GM12878 (cell line): ENCODE measurements at regions not wholly inside any gene's neighbourhood (a gene's known extent, or its start where the extent isn't known, plus 50 kb on each side); places are given as distances from the start of the nearest gene placed in this dataset.

ENCODE experiments used
- ATAC-seq: fragments of 200-7000 bp; cut with Tn5 transposase; 3 replicates; pipeline ENCODE4 v1.9.1; 2020; ENCODE audit warnings: mild to moderate bottlenecking, moderate library complexity
- BruUV-seq: library from RNA; stranded (reverse); fragments of 400-500 nt; replicated peaks from 2 replicates; lab custom pipeline; 2021; lab: Mats Ljungman, UMichigan
- CTCF ChIA-PET: fragments of 300-600 bp; sonication (Branson Sonifier 250); formaldehyde crosslinking; extraction: SDS; loops from one replicate; lab custom pipeline; 2021; ENCODE audit warnings: inconsistent platforms; lab: Yijun Ruan, JAX
- POLR2A ChIA-PET: fragments of 350-600 bp; formaldehyde crosslinking; extraction: SDS; loops from one replicate; lab custom pipeline; 2021; ENCODE audit warnings: inconsistent platforms; lab: Charles Lee
- RAD21 ChIA-PET: fragments of 300-600 bp; sonication (Branson Sonifier 250); formaldehyde crosslinking; loops from one replicate; lab custom pipeline; 2023; ENCODE audit warnings: antibody characterized with exemption; ENCODE audit not compliant: unreplicated experiment; lab: Charles Lee
- SMC1A ChIA-PET: fragments of 300-600 bp; sonication (Branson Sonifier 250); formaldehyde crosslinking; loops from one replicate; lab custom pipeline; 2023; ENCODE audit not compliant: unreplicated experiment, uncharacterized antibody; lab: Charles Lee
- DNase-seq: peaks from one replicate; pipeline ENCODE4 v3.0.0-alpha.2; 2011; ENCODE audit warnings: low read depth, low spot score
- FAIRE-seq: peaks from 3 replicates; lab custom pipeline; 2011; peaks lifted over from hg19 to GRCh38; lab: Jason Lieb, UNC
- H2AFZ ChIP-seq: 2 replicates; pipeline ENCODE4 v1.6.0; 2011; ENCODE audit warnings: low read depth, low read length, control low read depth; ENCODE audit not compliant: control insufficient read depth
- H3K27ac ChIP-seq: 2 replicates; pipeline ENCODE4 v1.5.1; 2011; ENCODE audit warnings: control low read depth; ENCODE audit not compliant: control insufficient read depth, insufficient read depth
- H3K27me3 ChIP-seq, 2 experiments: replicated peaks in 1 of 2; 2 replicates each; pipeline versions ENCODE4 v1.6.0 to v1.6.1; 2011; ENCODE audit warnings: low read length in 1 of 2; ENCODE audit not compliant: control insufficient read depth in 2 of 2, insufficient read depth in 2 of 2
- H3K36me3 ChIP-seq, 2 experiments: 2 replicates each; pipeline ENCODE4 v1.5.1; 2011; ENCODE audit warnings: low read length in 1 of 2; ENCODE audit not compliant: control insufficient read depth in 2 of 2, insufficient read depth in 2 of 2
- H3K4me1 ChIP-seq: 2 replicates; pipeline ENCODE4 v1.6.1; 2011; ENCODE audit warnings: mild to moderate bottlenecking, low read length, moderate library complexity, mixed read lengths; ENCODE audit not compliant: control insufficient read depth, insufficient read depth
- H3K4me2 ChIP-seq: 2 replicates; pipeline ENCODE4 v1.6.0; 2011; ENCODE audit warnings: control low read depth; ENCODE audit not compliant: control insufficient read depth, insufficient read depth
- H3K4me3 ChIP-seq: fragments of 200-600 bp; sonication (generic); 2 replicates; pipeline ENCODE4 v1.5.1; 2016
- H3K79me2 ChIP-seq: 2 replicates; pipeline ENCODE4 v1.6.0; 2011; ENCODE audit warnings: low read length; ENCODE audit not compliant: control insufficient read depth, insufficient read depth
- H3K9ac ChIP-seq: 2 replicates; pipeline ENCODE4 v1.8.0; 2011; ENCODE audit warnings: low read length, control low read depth, mixed read lengths; ENCODE audit not compliant: control insufficient read depth, insufficient read depth
- H3K9me3 ChIP-seq: replicated peaks from 3 replicates; pipeline ENCODE4 v1.5.1; 2011; ENCODE audit warnings: mild to moderate bottlenecking, low read length; ENCODE audit not compliant: control insufficient read depth, insufficient read depth
- H4K20me1 ChIP-seq: 2 replicates; pipeline ENCODE4 v1.6.0; 2011; ENCODE audit not compliant: control insufficient read depth, insufficient read depth
- DPF2 ChIP-seq: fragments of 450-650 bp; IDR thresholded peaks from 2 replicates; pipeline ENCODE4 v1.6.1; 2017; ENCODE audit warnings: mild to moderate bottlenecking
- HCFC1 ChIP-seq: fragments of 150-350 bp; IDR thresholded peaks from 2 replicates; pipeline ENCODE4 v1.6.1; 2014; ENCODE audit warnings: low read length
- HDAC2 ChIP-seq: fragments of 200-600 bp; sonication (generic); IDR thresholded peaks from 2 replicates; pipeline ENCODE4 v1.6.1; 2017
- RFX5 ChIP-seq: IDR thresholded peaks from 2 replicates; pipeline ENCODE4 v1.6.1; 2011; ENCODE audit warnings: low read depth, low read length, improper control_type of control experiment
- WGBS: methylation state at CpG from one replicate; pipeline ENCODE4 v1.1.6; 2016; ENCODE audit warnings: low lambda C conversion rate; ENCODE audit not compliant: insufficient replicate concordance, insufficient coverage; ENCODE audit errors: missing lambda C conversion rate; 5-methylcytosine and 5-hydroxymethylcytosine counted together
- in situ Hi-C: fragments of 300-500 bp; cut with MboI; formaldehyde crosslinking; loops from 9 replicates; pipeline ENCODE4 v1.14.3; 2018; ENCODE audit warnings: mixed read lengths
- intact Hi-C: fragments of 100-400 bp; cut with micrococcal nuclease; formaldehyde crosslinking; loops from one replicate; pipeline ENCODE4 v1.14.2; 2022; ENCODE audit not compliant: unreplicated experiment
- TF ChIP-seq, protein P1 (sequence below): fragments of 450-650 bp; IDR thresholded peaks from 2 replicates; pipeline ENCODE4 v1.6.1; 2016; ENCODE audit warnings: mild to moderate bottlenecking
- TF ChIP-seq, protein P2 (sequence below): fragments of 450-650 bp; IDR thresholded peaks from 2 replicates; pipeline ENCODE4 v1.6.1; 2018; ENCODE audit warnings: borderline replicate concordance, mild to moderate bottlenecking; ENCODE audit not compliant: partially characterized antibody
- TF ChIP-seq, protein P3 (sequence below): IDR thresholded peaks from 2 replicates; pipeline ENCODE4 v1.6.1; 2011; ENCODE audit warnings: mild to moderate bottlenecking, low read depth, low read length, moderate library complexity; ENCODE audit not compliant: insufficient replicate concordance
- TF ChIP-seq, protein P4 (sequence below): fragments of 450-650 bp; IDR thresholded peaks from 2 replicates; pipeline ENCODE4 v1.6.1; 2017; ENCODE audit warnings: borderline replicate concordance
- TF ChIP-seq, protein P5 (sequence below): IDR thresholded peaks from 2 replicates; pipeline ENCODE4 v1.6.1; 2012; ENCODE audit warnings: mild to moderate bottlenecking, low read depth, low read length

DNA sequence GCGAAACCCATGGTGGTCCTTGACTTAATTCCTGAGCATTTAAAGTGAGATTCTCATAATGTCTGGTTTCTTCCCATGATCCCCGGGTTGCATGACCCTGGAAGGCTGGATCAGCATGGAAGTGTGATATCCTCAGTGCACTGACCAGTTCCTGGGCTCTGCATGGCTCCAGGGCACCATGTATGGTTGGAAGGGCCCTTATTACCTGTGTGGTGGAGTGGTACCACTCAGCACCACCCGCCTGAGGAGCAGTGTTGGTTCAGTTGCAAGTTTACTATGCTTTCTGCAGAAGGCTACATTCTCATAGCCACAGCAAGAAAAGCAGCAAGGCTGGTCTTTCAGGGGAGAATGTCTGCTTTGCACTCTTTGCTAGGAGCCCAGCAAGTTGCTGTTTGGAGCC is 325.7 kb upstream of the MKI67 start (continued):
- no peak for TF ChIP-seq DPF2
- TF ChIP-seq, protein P1, sequence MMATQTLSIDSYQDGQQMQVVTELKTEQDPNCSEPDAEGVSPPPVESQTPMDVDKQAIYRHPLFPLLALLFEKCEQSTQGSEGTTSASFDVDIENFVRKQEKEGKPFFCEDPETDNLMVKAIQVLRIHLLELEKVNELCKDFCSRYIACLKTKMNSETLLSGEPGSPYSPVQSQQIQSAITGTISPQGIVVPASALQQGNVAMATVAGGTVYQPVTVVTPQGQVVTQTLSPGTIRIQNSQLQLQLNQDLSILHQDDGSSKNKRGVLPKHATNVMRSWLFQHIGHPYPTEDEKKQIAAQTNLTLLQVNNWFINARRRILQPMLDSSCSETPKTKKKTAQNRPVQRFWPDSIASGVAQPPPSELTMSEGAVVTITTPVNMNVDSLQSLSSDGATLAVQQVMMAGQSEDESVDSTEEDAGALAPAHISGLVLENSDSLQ: no peak

DNA sequence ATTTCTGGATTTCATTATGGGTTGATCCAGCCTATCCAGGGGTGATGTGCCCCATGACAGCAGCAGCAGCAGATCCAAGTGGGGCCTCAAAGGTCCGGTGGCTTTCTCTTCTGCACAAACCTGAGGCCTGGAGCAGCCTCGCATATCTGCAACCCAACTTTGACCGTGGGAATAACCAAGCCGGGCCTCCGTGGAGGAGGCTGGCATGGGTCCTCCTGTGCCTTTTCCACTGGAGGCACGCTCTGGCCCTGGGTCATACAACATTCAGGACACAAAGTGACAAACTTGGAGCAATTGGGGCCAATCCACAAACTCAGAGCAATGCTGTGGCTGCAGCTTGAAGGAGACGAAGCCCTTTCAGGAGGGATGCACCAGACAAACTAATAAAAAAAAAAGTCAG is 330.0 kb upstream of the MKI67 start:
- ChIA-PET CTCF (no interaction called here), SMC1A (no interaction called here)
- in situ Hi-C loops: no loop called here
- TF ChIP-seq, protein P2, sequence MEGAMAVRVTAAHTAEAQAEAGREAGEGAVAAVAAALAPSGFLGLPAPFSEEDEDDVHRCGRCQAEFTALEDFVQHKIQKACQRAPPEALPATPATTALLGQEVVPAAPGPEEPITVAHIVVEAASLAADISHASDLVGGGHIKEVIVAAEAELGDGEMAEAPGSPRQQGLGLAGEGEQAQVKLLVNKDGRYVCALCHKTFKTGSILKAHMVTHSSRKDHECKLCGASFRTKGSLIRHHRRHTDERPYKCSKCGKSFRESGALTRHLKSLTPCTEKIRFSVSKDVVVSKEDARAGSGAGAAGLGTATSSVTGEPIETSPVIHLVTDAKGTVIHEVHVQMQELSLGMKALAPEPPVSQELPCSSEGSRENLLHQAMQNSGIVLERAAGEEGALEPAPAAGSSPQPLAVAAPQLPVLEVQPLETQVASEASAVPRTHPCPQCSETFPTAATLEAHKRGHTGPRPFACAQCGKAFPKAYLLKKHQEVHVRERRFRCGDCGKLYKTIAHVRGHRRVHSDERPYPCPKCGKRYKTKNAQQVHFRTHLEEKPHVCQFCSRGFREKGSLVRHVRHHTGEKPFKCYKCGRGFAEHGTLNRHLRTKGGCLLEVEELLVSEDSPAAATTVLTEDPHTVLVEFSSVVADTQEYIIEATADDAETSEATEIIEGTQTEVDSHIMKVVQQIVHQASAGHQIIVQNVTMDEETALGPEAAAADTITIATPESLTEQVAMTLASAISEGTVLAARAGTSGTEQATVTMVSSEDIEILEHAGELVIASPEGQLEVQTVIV: no peak
- TF ChIP-seq HDAC2: no peak
- TF ChIP-seq, protein P3, sequence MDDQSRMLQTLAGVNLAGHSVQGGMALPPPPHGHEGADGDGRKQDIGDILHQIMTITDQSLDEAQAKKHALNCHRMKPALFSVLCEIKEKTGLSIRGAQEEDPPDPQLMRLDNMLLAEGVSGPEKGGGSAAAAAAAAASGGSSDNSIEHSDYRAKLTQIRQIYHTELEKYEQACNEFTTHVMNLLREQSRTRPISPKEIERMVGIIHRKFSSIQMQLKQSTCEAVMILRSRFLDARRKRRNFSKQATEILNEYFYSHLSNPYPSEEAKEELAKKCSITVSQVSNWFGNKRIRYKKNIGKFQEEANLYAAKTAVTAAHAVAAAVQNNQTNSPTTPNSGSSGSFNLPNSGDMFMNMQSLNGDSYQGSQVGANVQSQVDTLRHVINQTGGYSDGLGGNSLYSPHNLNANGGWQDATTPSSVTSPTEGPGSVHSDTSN: no peak
- TF ChIP-seq, protein P4, sequence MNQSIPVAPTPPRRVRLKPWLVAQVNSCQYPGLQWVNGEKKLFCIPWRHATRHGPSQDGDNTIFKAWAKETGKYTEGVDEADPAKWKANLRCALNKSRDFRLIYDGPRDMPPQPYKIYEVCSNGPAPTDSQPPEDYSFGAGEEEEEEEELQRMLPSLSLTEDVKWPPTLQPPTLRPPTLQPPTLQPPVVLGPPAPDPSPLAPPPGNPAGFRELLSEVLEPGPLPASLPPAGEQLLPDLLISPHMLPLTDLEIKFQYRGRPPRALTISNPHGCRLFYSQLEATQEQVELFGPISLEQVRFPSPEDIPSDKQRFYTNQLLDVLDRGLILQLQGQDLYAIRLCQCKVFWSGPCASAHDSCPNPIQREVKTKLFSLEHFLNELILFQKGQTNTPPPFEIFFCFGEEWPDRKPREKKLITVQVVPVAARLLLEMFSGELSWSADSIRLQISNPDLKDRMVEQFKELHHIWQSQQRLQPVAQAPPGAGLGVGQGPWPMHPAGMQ: no peak
- TF ChIP-seq, protein P5, sequence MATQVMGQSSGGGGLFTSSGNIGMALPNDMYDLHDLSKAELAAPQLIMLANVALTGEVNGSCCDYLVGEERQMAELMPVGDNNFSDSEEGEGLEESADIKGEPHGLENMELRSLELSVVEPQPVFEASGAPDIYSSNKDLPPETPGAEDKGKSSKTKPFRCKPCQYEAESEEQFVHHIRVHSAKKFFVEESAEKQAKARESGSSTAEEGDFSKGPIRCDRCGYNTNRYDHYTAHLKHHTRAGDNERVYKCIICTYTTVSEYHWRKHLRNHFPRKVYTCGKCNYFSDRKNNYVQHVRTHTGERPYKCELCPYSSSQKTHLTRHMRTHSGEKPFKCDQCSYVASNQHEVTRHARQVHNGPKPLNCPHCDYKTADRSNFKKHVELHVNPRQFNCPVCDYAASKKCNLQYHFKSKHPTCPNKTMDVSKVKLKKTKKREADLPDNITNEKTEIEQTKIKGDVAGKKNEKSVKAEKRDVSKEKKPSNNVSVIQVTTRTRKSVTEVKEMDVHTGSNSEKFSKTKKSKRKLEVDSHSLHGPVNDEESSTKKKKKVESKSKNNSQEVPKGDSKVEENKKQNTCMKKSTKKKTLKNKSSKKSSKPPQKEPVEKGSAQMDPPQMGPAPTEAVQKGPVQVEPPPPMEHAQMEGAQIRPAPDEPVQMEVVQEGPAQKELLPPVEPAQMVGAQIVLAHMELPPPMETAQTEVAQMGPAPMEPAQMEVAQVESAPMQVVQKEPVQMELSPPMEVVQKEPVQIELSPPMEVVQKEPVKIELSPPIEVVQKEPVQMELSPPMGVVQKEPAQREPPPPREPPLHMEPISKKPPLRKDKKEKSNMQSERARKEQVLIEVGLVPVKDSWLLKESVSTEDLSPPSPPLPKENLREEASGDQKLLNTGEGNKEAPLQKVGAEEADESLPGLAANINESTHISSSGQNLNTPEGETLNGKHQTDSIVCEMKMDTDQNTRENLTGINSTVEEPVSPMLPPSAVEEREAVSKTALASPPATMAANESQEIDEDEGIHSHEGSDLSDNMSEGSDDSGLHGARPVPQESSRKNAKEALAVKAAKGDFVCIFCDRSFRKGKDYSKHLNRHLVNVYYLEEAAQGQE: no peak
- TF ChIP-seq RFX5: no peak
- no peak for TF ChIP-seq HCFC1
- TF ChIP-seq, all 136 proteins: peak for 0
- no TSS peak for BruUV-seq
- intact Hi-C loops: no loop called here
- POLR2A ChIA-PET: no interaction called here
- Histone ChIP-seq H3K4me3 (no peak overlapping the region), H4K20me1 (no peaks in the 10 kb centered on the region), H3K36me3 (no peaks in the 10 kb centered on the region), H3K27ac (no peak overlapping the region), H3K9ac (no peak overlapping the region), H3K9me3 (no peaks in the 10 kb centered on the region), H3K4me1 (no peaks in the 10 kb centered on the region), H3K79me2 (no peaks in the 10 kb centered on the region), H3K27me3 (no peaks in the 10 kb centered on the region), H2AFZ (no peak overlapping the region), H3K4me2 (no peak overlapping the region)
- no peak for FAIRE-seq
- DNase-seq: no peak
- ATAC-seq: no peak
- 16% methylated on average over 7 of the region's 7 CpGs for WGBS
- RAD21 ChIA-PET: no interaction called here
